ENCODE measurements at regions not wholly inside any gene's neighbourhood (a gene's known extent, or its start where the extent isn't known, plus 50 kb on each side); places are given as distances from the start of the nearest gene placed in this dataset.

DNA sequence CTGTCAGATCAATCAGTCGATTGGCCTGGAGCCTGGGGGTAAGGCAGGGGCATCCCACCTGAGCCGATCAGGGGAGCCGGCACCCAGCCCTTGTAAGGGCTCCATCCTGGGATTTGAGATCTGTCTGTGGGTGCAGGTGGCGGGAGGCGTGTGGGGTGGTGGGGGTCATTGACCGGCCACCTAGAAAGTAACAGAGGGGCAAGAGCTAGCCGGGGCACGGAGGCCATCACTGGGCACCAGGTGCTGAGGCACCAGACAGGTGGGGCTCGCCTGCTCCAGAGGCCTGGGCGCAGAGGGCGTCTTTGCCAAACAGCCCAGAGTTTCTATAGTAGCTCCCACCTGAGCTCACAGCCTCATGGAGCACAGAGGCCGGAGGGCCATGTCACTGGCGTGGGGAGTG is 55.5 kb upstream of the ADGRA1 start:
- TF ChIP-seq, protein P1, sequence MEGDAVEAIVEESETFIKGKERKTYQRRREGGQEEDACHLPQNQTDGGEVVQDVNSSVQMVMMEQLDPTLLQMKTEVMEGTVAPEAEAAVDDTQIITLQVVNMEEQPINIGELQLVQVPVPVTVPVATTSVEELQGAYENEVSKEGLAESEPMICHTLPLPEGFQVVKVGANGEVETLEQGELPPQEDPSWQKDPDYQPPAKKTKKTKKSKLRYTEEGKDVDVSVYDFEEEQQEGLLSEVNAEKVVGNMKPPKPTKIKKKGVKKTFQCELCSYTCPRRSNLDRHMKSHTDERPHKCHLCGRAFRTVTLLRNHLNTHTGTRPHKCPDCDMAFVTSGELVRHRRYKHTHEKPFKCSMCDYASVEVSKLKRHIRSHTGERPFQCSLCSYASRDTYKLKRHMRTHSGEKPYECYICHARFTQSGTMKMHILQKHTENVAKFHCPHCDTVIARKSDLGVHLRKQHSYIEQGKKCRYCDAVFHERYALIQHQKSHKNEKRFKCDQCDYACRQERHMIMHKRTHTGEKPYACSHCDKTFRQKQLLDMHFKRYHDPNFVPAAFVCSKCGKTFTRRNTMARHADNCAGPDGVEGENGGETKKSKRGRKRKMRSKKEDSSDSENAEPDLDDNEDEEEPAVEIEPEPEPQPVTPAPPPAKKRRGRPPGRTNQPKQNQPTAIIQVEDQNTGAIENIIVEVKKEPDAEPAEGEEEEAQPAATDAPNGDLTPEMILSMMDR (IDR thresholded peaks at IDR 0.05; ENCODE audit: poor library complexity): no peak
- TF ChIP-seq EZH2 (IDR thresholded peaks at IDR 0.05; ENCODE audit: borderline replicate concordance): no peak
- TF ChIP-seq EZH2phosphoT487 (IDR thresholded peaks at IDR 0.05; ENCODE audit: low read depth, severe bottlenecking, unreplicated experiment): no peak

Measured in hepatocyte (in vitro differentiated cells).